H9 (cell line): ENCODE measurements at regions not wholly inside any gene's neighbourhood (a gene's known extent, or its start where the extent isn't known, plus 50 kb on each side); places are given as distances from the start of the nearest gene placed in this dataset.

Experiments used
- DNase-seq: peaks from one replicate; pipeline ENCODE4 v3.0.0-alpha.2; 2017
- H2AFZ ChIP-seq: one replicate; pipeline ENCODE4 v1.6.1; 2013; ENCODE audit warnings: mild to moderate bottlenecking, low read length, control low read depth, moderate library complexity
- H2AK5ac ChIP-seq: 2 replicates; pipeline ENCODE4 v1.6.1; 2013; ENCODE audit warnings: low read length, control low read depth, mixed read lengths; ENCODE audit not compliant: insufficient read length
- H2BK120ac ChIP-seq: one replicate; pipeline ENCODE4 v1.6.1; 2013; ENCODE audit warnings: low read depth, mild to moderate bottlenecking, low read length, control low read depth, inconsistent platforms; ENCODE audit not compliant: poor library complexity, severe bottlenecking
- H2BK12ac ChIP-seq: 2 replicates; pipeline ENCODE4 v1.6.1; 2013; ENCODE audit warnings: low read length, control low read depth, mixed read lengths, low read depth; ENCODE audit not compliant: insufficient read length
- H2BK15ac ChIP-seq: 2 replicates; pipeline ENCODE4 v1.6.1; 2013; ENCODE audit warnings: low read depth, low read length, control low read depth
- H2BK20ac ChIP-seq: one replicate; pipeline ENCODE4 v1.6.1; 2013; ENCODE audit warnings: low read depth, mild to moderate bottlenecking, low read length, control low read depth, inconsistent platforms; ENCODE audit not compliant: poor library complexity, severe bottlenecking
- H2BK5ac ChIP-seq: 2 replicates; pipeline ENCODE4 v1.6.1; 2013; ENCODE audit warnings: low read length, control low read depth, mixed read lengths; ENCODE audit not compliant: insufficient read length
- H3K14ac ChIP-seq: 2 replicates; pipeline ENCODE4 v1.6.1; 2013; ENCODE audit warnings: low read length, control low read depth; ENCODE audit not compliant: insufficient read depth
- H3K18ac ChIP-seq: 2 replicates; pipeline ENCODE4 v1.6.1; 2013; ENCODE audit warnings: low read depth, mild to moderate bottlenecking, mixed read lengths, low read length, control low read depth; ENCODE audit not compliant: insufficient read length
- H3K23ac ChIP-seq: 2 replicates; pipeline ENCODE4 v1.6.1; 2013; ENCODE audit warnings: low read length, control low read depth, mixed read lengths, low read depth; ENCODE audit not compliant: insufficient read length
- H3K23me2 ChIP-seq: 2 replicates; pipeline ENCODE4 v1.6.1; 2013; ENCODE audit warnings: low read depth, mild to moderate bottlenecking, mixed read lengths, low read length, control low read depth; ENCODE audit not compliant: insufficient read length, poor library complexity, severe bottlenecking
- H3K27ac ChIP-seq: 2 replicates; pipeline ENCODE4 v1.5.1; 2013; ENCODE audit warnings: low read length, control low read depth, mixed read lengths, low read depth; ENCODE audit not compliant: insufficient read length
- H3K27me3 ChIP-seq: 2 replicates; pipeline ENCODE4 v1.6.1; 2013; ENCODE audit warnings: low read length, control low read depth, inconsistent platforms; ENCODE audit not compliant: insufficient read depth
- H3K4ac ChIP-seq: 2 replicates; pipeline ENCODE4 v1.6.1; 2013; ENCODE audit warnings: low read depth, mild to moderate bottlenecking, control low read depth, inconsistent platforms, low read length, moderate library complexity
- H3K4me1 ChIP-seq: 2 replicates; pipeline ENCODE4 v1.6.1; 2013; ENCODE audit warnings: low read length, control low read depth, inconsistent platforms; ENCODE audit not compliant: insufficient read depth
- H3K4me2 ChIP-seq: 2 replicates; pipeline ENCODE4 v1.6.1; 2013; ENCODE audit warnings: low read length, control low read depth, mixed read lengths; ENCODE audit not compliant: insufficient read length, insufficient read depth
- H3K56ac ChIP-seq: 2 replicates; pipeline ENCODE4 v1.6.1; 2013; ENCODE audit warnings: low read depth, mild to moderate bottlenecking, mixed read lengths, low read length, control low read depth; ENCODE audit not compliant: insufficient read length
- H3K79me1 ChIP-seq: 2 replicates; pipeline ENCODE4 v1.6.1; 2013; ENCODE audit warnings: low read depth, mild to moderate bottlenecking, moderate library complexity, low read length, control low read depth, inconsistent platforms; ENCODE audit not compliant: insufficient read depth, poor library complexity, severe bottlenecking
- H3K79me2 ChIP-seq: 2 replicates; pipeline ENCODE4 v1.6.1; 2013; ENCODE audit warnings: low read length, control low read depth, inconsistent platforms; ENCODE audit not compliant: insufficient read depth
- H3K9ac ChIP-seq: 2 replicates; pipeline ENCODE4 v1.6.1; 2013; ENCODE audit warnings: low read length, control low read depth, mixed read lengths; ENCODE audit not compliant: insufficient read length; ENCODE audit errors: extremely low read depth
- H3K9me3 ChIP-seq: one replicate; pipeline ENCODE4 v1.6.1; 2013; ENCODE audit warnings: low read depth, low read length, inconsistent platforms; ENCODE audit not compliant: control insufficient read depth
- H3T11ph ChIP-seq: one replicate; pipeline ENCODE4 v1.6.1; 2013; ENCODE audit warnings: mild to moderate bottlenecking, low read length, control low read depth, inconsistent platforms
- H4K20me1 ChIP-seq: one replicate; pipeline ENCODE4 v1.6.1; 2013; ENCODE audit not compliant: control insufficient read depth, insufficient read length, insufficient read depth
- H4K5ac ChIP-seq: 2 replicates; pipeline ENCODE4 v1.6.1; 2013; ENCODE audit warnings: low read depth, mild to moderate bottlenecking, mixed read lengths, low read length, control low read depth; ENCODE audit not compliant: insufficient read length
- H4K8ac ChIP-seq: replicated peaks from 2 replicates; pipeline ENCODE4 v1.6.1; 2013; ENCODE audit warnings: low read length, control low read depth, mixed read lengths, low read depth; ENCODE audit not compliant: insufficient read length
- H4K91ac ChIP-seq: 2 replicates; pipeline ENCODE4 v1.6.1; 2013; ENCODE audit warnings: low read depth, mild to moderate bottlenecking, moderate library complexity, mixed read lengths, low read length, control low read depth; ENCODE audit not compliant: insufficient read length
- H3K27ac Mint-ChIP-seq, 3 experiments: 2 replicates in 2 of 3; 3 replicates in 1 of 3; pipeline ENCODE4 v1.8.0; 2020 to 2021; ENCODE audit warnings: mixed read lengths in 3 of 3, mild to moderate bottlenecking in 1 of 3, moderate library complexity in 1 of 3
- H3K27me3 Mint-ChIP-seq: 2 replicates; pipeline ENCODE4 v1.8.0; 2021; ENCODE audit warnings: low read depth, mild to moderate bottlenecking, moderate library complexity, mixed read lengths
- H3K36me3 Mint-ChIP-seq, 3 experiments: 2 replicates in 2 of 3; 3 replicates in 1 of 3; pipeline ENCODE4 v1.8.0; 2020 to 2021; ENCODE audit warnings: low read depth in 3 of 3, mixed read lengths in 3 of 3; ENCODE audit not compliant: insufficient read depth in 1 of 3
- H3K4me1 Mint-ChIP-seq, 2 experiments: 2 replicates each; pipeline ENCODE4 v1.8.0; 2020; ENCODE audit warnings: mixed read lengths in 2 of 2
- H3K4me3 Mint-ChIP-seq, 2 experiments: 2 replicates in 1 of 2; 3 replicates in 1 of 2; pipeline ENCODE4 v1.8.0; 2020 to 2021; ENCODE audit warnings: mild to moderate bottlenecking in 2 of 2, mixed read lengths in 2 of 2, moderate library complexity in 1 of 2
- H3K9me3 Mint-ChIP-seq, 2 experiments: 2 replicates in 1 of 2; 3 replicates in 1 of 2; pipeline ENCODE4 v1.8.0; 2020; ENCODE audit warnings: mild to moderate bottlenecking in 2 of 2, mixed read lengths in 2 of 2, moderate library complexity in 1 of 2
- CTCF ChIP-seq: fragments of 200-600 bp; sonication (generic); conservative IDR thresholded peaks from 3 replicates; pipeline ENCODE4 v1.8.0; 2021; ENCODE audit warnings: antibody characterized with exemption, mild to moderate bottlenecking

- H2AK5ac ChIP-seq, result no peak overlapping the region
- Mint-ChIP-seq H3K36me3 (no peaks in the 10 kb centered on the region; a peak in 1 of 7 replicates), H3K4me1 (peaks cover 3 to 5% of the 10 kb centered on the region in 2 experiments; a peak in 2 of 4 replicates), H3K4me3 (no peak overlapping the region), H3K9me3 (no peaks in the 10 kb centered on the region), H3K27ac (no peak overlapping the region), H3K27me3 (no peaks in the 10 kb centered on the region; the same call in 1 of the 2 replicates)
- no peak overlapping the region for H4K5ac ChIP-seq
- H4K8ac ChIP-seq, result no peak overlapping the region
- no peaks in the 10 kb centered on the region for H4K20me1 ChIP-seq
- no peak overlapping the region for H2BK20ac ChIP-seq
- no peak overlapping the region for H3K27ac ChIP-seq
- H3T11ph ChIP-seq, result no peak overlapping the region
- no peak overlapping the region for H2BK5ac ChIP-seq
- no peak overlapping the region for H2BK15ac ChIP-seq
- H2AFZ ChIP-seq, result no peak overlapping the region
- H3K79me2 ChIP-seq, result no peaks in the 10 kb centered on the region
- H3K4ac ChIP-seq, result no peak overlapping the region
- no peaks in the 10 kb centered on the region for H3K9me3 ChIP-seq
- H2BK120ac ChIP-seq, result no peak overlapping the region
- no peak overlapping the region for H4K91ac ChIP-seq
- H3K27me3 ChIP-seq, result no peaks in the 10 kb centered on the region
- no peaks in the 10 kb centered on the region for H3K79me1 ChIP-seq
- H3K9ac ChIP-seq, result no peak overlapping the region
- H3K56ac ChIP-seq, result no peak overlapping the region
- no peak overlapping the region for H3K23ac ChIP-seq
- H3K4me2 ChIP-seq, result no peak overlapping the region
- TF ChIP-seq CTCF, result no peak
- no peak for DNase-seq
- no peak overlapping the region for H3K18ac ChIP-seq
- H3K14ac ChIP-seq, result no peak overlapping the region
- H3K23me2 ChIP-seq, result no peaks in the 10 kb centered on the region
- H3K4me1 ChIP-seq, result no peaks in the 10 kb centered on the region
- H2BK12ac ChIP-seq, result no peak overlapping the region
Measured at GRCh38 chr9:7710686-7711085, 88.9 kb downstream of the DMAC1 start.
